Urinary bladder (tissue), 3 donors: ENCODE measurements at regions not wholly inside any gene's neighbourhood (a gene's known extent, or its start where the extent isn't known, plus 50 kb on each side); places are given as distances from the start of the nearest gene placed in this dataset.

Source experiments
- DNase-seq: peaks from one replicate; pipeline ENCODE4 v3.0.0-alpha.2; 2015; ENCODE audit errors: extremely low spot score
- H3K27ac ChIP-seq: one replicate; pipeline ENCODE4 v1.5.1; 2013; ENCODE audit warnings: low read depth, mild to moderate bottlenecking, moderate library complexity
- H3K36me3 ChIP-seq: one replicate; pipeline ENCODE4 v1.6.1; 2013; ENCODE audit warnings: mild to moderate bottlenecking, moderate library complexity; ENCODE audit not compliant: insufficient read depth
- H3K4me1 ChIP-seq: one replicate; pipeline ENCODE4 v1.6.1; 2013; ENCODE audit warnings: mild to moderate bottlenecking, moderate library complexity; ENCODE audit not compliant: insufficient read depth
- H3K4me3 ChIP-seq: one replicate; pipeline ENCODE4 v1.5.1; 2013; ENCODE audit warnings: low read depth, low read length
- WGBS: extraction: QIAGEN DNeasy Blood & Tissue Kit; methylation state at CpG from one replicate; pipeline ENCODE4 v1.1.7; 2013; 5-methylcytosine and 5-hydroxymethylcytosine counted together
- donor health status: healthy with polysubstance abuse.
- donor health status: healthy.

DNA sequence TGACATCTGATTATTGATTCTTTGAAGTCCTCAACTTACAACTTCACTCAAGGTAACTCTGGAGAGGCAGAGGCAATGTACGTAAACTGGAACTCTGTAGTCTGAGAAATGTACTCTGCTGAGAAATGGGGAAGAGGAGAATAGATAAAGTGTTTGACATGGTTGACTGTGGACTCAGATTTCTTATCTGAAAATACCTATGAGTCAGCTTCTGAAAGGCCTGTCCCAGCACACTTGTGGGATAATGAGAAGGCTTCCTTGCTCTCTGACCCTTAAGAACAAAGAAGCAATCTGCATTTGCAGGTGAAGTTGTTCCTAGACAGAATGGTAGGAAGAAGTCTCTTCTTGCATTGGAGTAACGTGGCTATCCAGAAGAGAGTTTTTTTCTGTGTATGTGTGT, 1573.5 kb downstream of the BRINP3 start:
- WGBS = 84% methylated on average over 2 of the region's 2 CpGs

DNA sequence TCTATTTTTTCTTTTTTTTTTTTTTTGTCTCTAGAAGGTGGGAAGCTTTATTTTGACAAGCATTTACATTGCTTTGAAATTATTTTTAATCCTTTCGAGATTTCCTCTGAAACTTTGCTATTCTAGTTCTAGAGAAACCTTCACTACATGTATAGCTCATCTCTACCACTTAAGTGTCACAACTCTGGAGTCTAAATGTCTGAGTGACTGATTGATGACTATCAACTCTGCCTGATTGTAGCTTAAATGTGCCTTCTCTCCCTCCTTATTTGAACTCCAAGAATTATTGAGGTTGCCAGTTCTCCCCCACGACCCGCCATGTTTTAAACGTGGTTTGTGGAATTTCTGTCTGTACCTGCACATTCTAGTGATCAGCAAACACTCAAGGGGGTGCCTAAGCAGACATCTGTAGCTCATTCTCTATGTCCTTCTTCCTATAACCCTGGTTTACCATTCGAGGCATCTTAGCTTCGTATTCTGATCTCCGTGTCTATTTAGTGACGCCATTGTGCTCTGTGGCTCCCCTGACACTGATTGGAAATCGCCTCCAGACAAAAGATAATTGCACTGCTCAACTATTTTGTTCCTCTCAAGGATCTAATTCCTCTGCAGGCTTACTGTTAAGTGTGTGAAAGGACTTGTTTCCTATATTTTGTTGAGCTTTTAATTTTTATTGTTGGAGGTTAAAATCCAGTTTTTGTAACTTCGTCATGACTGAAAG, 1570.6 kb downstream of the BRINP3 start:
- H3K27ac ChIP-seq = no peak overlapping the region
- no peaks in the 10 kb centered on the region for H3K36me3 ChIP-seq
- WGBS = 89% methylated on average over 10 of the region's 10 CpGs
- no peak overlapping the region for H3K4me3 ChIP-seq
- DNase-seq = no peak
- no peaks in the 10 kb centered on the region for H3K4me1 ChIP-seq

More for the DNA sequence above, 1573.5 kb downstream of the BRINP3 start:
- no peaks in the 10 kb centered on the region for H3K4me1 ChIP-seq
- no peak overlapping the region for H3K27ac ChIP-seq
- no peak for DNase-seq
- no peaks in the 10 kb centered on the region for H3K36me3 ChIP-seq
- no peak overlapping the region for H3K4me3 ChIP-seq

DNA sequence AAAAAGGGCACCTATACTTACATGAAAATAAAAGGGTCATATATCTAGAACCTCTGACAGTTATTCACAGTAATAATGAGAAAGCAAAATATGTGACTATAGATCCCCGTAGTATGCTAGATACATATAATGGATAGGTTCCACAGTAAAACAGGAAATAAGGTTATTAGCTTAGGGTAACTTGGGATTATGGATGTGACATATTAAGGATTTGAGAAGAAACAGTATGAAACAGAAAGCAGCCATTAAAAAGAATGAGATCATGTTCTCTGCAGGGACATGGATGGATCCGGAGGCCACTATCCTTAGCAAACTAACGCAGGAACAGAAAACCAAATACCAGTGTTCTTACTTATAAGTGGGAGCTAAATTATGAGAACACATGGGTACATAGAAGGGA, 1547.3 kb downstream of the BRINP3 start:
- Histone ChIP-seq H3K27ac (no peak overlapping the region), H3K36me3 (no peaks in the 10 kb centered on the region), H3K4me1 (no peaks in the 10 kb centered on the region), H3K4me3 (no peak overlapping the region)
- no peak for DNase-seq
- WGBS = 74% methylated on average over 3 of the region's 3 CpGs

DNA sequence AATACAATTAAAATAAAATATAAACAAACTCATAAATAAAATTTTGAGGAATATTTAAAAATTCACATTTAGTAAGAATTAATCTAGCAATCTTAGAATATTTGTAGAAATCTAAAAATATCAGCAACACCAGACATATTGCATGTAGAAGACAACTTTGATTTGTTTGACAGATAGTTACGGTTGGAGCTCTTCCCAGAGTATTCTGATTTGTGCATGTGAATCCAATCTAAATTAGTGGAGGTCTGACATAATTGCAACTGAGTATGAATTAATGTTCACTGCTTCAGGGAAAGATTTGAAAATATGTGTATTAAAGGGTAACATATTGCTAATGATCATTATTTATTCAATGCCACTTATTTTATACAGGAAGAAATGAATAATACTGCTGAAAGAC, 1546.2 kb downstream of the BRINP3 start:
- Histone ChIP-seq H3K36me3 (no peaks in the 10 kb centered on the region), H3K27ac (no peak overlapping the region), H3K4me1 (no peaks in the 10 kb centered on the region), H3K4me3 (no peak overlapping the region)
- 85% methylated on average over 1 of the region's 1 CpG for WGBS
- DNase-seq = no peak

DNA sequence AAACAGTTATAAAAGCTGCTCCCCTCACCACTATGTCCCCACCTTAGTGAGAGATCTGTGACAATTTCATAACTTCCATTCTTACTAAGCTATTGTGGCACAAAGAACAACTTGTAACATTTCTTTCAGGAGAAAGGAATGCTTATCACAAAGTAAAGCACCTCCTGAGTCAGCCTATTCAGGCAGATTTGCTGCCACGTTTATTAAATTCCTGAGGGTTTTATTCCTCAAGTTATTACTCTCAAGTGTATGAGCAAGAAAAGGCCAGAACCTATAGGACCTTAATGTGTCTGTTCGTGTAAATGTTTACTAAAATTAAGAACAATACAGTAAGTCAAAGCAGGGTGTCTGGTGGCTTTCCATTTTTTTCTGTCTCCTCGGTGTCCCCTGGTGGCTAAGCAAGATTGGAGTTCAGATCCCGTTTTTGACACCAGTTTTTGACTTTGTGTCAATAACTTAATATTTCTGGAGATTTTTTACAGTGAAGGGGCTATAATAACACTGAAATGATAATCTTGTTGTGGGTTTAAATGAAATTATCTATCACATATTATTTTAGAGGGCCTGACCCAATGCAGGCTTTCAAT, 1539.6 kb downstream of the BRINP3 start:
- H3K36me3 ChIP-seq = no peaks in the 10 kb centered on the region
- 45% methylated on average over 4 of the region's 4 CpGs for WGBS
- H3K4me1 ChIP-seq = no peaks in the 10 kb centered on the region
- H3K4me3 ChIP-seq = no peak overlapping the region
- no peak for DNase-seq
- no peak overlapping the region for H3K27ac ChIP-seq

DNA sequence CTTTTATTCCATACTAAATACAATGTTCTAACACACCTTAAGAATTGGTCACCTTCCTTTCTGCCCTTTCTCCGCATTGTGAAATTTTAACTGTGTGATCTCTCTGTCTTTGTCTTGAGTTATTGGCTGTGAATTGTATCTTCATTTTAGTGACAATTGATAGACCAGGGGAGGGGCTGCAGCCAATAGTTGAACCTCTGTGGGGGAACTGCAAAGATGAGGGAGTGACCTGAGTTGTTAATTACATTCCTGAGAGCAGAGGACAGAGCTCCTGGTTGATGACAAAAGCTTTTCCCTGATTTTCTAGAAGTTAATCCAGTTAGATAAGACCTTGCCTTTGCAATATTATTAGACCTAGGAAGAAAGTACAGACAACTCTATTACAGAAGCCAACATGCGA, 1535.7 kb downstream of the BRINP3 start:
- Histone ChIP-seq H3K4me3 (no peak overlapping the region), H3K36me3 (no peaks in the 10 kb centered on the region), H3K27ac (no peak overlapping the region), H3K4me1 (no peaks in the 10 kb centered on the region)
- WGBS = 82% methylated on average over 2 of the region's 2 CpGs
- no peak for DNase-seq

DNA sequence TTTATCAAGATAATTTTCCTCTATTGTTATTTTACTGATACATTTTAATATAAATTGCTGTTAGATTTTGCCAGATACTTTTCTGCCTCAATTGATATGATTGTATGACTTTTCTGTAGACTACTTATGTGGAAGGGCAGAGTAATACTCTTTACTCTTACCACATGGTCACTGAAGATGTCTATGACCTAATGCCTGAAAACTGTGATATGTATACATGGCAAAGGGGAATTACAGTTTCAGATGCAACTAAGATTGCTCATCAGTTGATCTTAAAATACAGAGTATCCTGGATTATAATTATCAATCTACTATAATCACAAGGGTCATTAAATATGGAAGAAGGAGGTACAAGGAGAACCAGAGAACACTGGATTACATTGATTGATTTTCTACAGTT, 1528.0 kb downstream of the BRINP3 start:
- no peak for DNase-seq
- H3K36me3 ChIP-seq = no peaks in the 10 kb centered on the region
- no peaks in the 10 kb centered on the region for H3K4me1 ChIP-seq
- no peak overlapping the region for H3K27ac ChIP-seq
- no peak overlapping the region for H3K4me3 ChIP-seq

DNA sequence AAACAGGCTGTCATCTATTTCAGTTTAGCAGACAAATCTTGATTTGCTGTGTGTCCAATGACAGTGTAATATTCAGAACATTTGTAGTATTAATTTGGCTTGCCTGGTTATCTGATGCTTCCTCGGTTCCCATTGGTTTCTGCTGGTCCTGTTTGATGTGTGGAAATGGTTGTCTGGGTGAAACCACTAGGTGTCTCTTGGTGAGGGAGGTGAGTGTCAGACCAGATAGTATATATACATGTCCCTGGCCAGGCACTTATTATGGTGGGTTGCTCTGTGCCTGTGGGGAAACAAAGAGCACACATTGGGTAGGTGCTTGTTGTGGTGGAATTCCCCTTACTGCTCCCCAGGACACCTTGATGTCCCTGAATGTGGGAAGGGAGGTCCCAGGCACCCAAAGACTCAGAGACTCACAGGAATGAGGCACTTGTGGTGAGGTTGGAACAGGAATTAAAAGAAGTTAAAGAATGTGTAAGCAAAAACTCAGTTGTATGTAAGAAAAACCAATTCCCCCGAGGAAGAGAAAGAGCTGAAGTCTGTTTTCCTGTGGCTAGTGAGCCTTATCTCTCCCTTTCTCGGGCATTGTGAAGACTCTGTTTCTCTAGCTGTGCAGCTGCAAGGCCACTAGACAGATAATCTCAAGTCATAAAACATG, 1519.1 kb downstream of the BRINP3 start:
- no peak overlapping the region for H3K27ac ChIP-seq
- H3K4me3 ChIP-seq = no peak overlapping the region
- DNase-seq = no peak
- H3K4me1 ChIP-seq = no peaks in the 10 kb centered on the region
- no peaks in the 10 kb centered on the region for H3K36me3 ChIP-seq
- WGBS = 33% methylated on average over 3 of the region's 3 CpGs

DNA sequence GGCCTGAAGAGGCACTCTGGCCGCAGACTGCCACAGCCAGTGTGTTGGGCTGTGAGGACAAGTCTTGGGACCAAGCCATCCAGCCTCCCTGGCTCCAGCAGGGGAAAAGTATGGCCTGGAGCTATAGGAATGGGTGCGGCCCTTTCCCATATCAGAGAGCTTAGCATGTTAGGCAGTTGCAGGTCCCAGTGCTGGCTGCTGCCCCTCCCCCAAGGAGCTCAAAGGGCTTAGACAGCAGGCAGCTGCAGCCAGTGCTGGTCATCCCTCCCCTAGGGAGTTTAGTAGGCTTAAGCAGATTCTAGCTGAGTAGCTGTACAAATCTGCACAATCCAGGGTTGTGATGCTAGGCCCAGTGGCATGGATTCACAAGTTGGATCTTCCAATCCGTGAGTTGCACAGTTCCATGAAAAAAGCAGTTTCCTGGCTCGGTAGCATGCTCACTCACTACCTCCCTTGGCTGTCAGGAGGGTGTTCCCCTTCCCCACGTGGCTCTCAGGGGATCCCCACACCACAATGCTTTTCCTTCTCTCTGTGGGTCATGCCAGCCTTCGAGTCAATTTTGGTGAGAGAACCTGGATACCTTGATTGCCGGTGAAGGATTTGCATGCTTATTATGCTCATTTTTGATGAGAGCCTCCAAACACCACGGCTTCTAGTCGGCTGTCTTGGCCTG, 1490.8 kb downstream of the BRINP3 start:
- H3K36me3 ChIP-seq = no peaks in the 10 kb centered on the region
- 76% methylated on average over 9 of the region's 9 CpGs for WGBS
- DNase-seq = no peak
- H3K27ac ChIP-seq = no peak overlapping the region
- no peaks in the 10 kb centered on the region for H3K4me1 ChIP-seq
- H3K4me3 ChIP-seq = no peak overlapping the region

DNA sequence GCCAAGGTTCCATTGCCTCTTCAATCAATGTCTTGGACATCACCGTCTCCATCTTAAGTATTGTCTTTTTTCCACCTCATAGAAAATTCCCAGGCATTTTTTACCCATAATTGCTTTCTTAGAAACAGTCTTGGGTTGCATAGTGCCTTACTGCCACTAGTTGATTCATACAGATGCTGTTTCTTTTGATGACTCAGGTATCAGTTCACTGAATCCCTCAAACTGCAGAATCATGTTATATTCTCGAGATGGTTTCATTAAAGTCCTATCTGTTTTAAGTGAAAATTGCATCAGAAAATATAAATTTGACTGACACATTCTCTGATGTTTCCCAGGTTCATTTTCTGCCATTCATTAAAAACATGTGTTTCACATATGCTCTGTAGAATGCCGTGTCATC, 1489.1 kb downstream of the BRINP3 start:
- Histone ChIP-seq H3K4me1 (no peaks in the 10 kb centered on the region), H3K36me3 (no peaks in the 10 kb centered on the region), H3K4me3 (no peak overlapping the region), H3K27ac (no peak overlapping the region)
- 81% methylated on average over 3 of the region's 3 CpGs for WGBS
- DNase-seq = no peak

DNA sequence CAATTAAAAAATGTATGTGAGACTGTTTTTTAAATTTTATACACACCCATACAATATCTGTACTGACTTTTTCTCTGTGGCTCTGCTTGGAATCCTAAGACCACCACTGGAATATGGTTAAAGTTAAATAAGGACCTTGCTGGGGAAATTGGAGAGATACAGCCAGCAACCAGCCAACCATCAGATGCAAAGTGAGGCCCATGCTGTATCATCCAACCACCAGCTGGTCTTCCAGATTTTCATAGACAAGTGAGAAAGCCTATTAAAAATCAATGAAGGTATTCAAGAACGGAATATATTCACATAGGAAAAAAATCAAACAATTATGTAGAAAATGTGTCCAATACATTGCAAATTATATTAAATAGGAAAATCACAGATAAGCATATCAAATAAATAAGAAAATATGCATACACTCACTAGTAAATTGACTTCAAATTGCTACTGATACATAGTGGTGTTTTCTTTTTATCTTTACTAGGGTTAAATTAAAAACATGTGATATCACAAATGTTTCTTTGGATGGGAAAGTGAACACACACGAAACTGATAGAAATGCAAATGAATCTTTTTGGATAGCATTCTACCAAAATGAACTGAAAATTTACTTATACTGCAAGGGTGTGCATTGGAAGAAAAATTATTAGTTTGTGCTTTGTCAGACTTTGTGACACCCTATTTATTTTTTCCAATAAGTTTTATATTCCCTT, 1486.3 kb downstream of the BRINP3 start:
- no peak for DNase-seq
- 81% methylated on average over 2 of the region's 2 CpGs for WGBS
- no peak overlapping the region for H3K4me3 ChIP-seq
- no peaks in the 10 kb centered on the region for H3K36me3 ChIP-seq
- H3K27ac ChIP-seq = no peak overlapping the region
- no peaks in the 10 kb centered on the region for H3K4me1 ChIP-seq

DNA sequence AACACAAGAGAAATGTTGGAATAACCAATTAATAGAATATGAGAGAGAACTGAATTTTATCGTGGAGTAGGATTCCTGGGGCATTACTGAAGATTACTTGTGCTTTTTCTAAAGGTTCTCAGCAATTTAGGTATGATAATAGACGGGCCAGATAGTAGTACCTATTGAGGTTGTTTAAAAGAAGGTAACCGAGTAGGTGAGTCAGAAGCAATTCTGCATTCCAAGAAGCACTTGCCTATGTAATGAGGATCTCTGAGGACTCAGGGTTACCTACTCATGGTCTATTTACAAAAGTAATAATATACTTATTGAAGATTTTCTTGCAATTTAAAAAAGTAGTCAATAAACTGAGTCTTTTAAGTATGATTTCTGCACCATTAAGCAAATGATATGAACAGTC, 1469.8 kb downstream of the BRINP3 start:
- DNase-seq = no peak
- no peak overlapping the region for H3K27ac ChIP-seq
- 58% methylated on average over 3 of the region's 3 CpGs for WGBS
- H3K36me3 ChIP-seq = no peaks in the 10 kb centered on the region
- H3K4me3 ChIP-seq = no peak overlapping the region
- H3K4me1 ChIP-seq = no peaks in the 10 kb centered on the region

DNA sequence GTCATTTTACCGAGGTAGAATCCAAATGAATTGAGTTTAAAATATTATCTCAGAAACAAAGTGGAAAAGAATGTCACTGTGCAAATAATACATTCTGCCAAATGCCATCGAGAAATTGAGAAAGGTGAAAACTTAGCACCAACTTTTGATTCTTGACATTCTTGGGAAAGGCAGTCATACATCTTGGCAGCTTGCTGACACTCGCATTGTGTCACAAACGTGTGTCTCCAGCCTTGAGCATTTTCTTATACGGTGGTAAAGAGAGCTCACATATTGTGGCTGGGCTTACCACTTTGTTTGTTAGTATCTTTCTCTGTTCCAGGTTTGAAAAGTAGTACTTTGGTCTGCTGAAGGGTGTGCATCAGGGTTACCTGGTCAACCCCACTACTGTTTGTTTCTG, 1456.1 kb downstream of the BRINP3 start:
- WGBS = 87% methylated on average over 5 of the region's 5 CpGs
- no peaks in the 10 kb centered on the region for H3K36me3 ChIP-seq
- no peak overlapping the region for H3K4me3 ChIP-seq
- DNase-seq = no peak
- no peak overlapping the region for H3K27ac ChIP-seq
- H3K4me1 ChIP-seq = no peaks in the 10 kb centered on the region
